Progenitor cell of endocrine pancreas (in vitro differentiated cells): ENCODE measurements at regions not wholly inside any gene's neighbourhood (a gene's known extent, or its start where the extent isn't known, plus 50 kb on each side); places are given as distances from the start of the nearest gene placed in this dataset.

Experiments
- DNase-seq: peaks from one replicate; pipeline ENCODE4 v3.0.0; 2021; ENCODE audit warnings: low spot score; ENCODE audit not compliant: unreplicated experiment
- H3K27ac Mint-ChIP-seq: 2 replicates; pipeline ENCODE4 v1.8.0; 2021; ENCODE audit warnings: mild to moderate bottlenecking, moderate library complexity, mixed read lengths
- H3K27me3 Mint-ChIP-seq: 2 replicates; pipeline ENCODE4 v1.8.0; 2021; ENCODE audit warnings: mixed read lengths
- H3K36me3 Mint-ChIP-seq: 2 replicates; pipeline ENCODE4 v1.8.0; 2022; ENCODE audit warnings: mixed read lengths; ENCODE audit not compliant: insufficient read depth
- H3K4me1 Mint-ChIP-seq: 2 replicates; pipeline ENCODE4 v1.8.0; 2021; ENCODE audit warnings: low read depth, mixed read lengths
- H3K4me3 Mint-ChIP-seq: 2 replicates; pipeline ENCODE4 v1.8.0; 2021; ENCODE audit warnings: low read depth, mild to moderate bottlenecking, moderate library complexity, mixed read lengths
- H3K9me3 Mint-ChIP-seq: 2 replicates; pipeline ENCODE4 v1.8.0; 2021; ENCODE audit warnings: low read depth, mixed read lengths
- TF ChIP-seq, protein P1 (sequence below): fragments of 200-600 bp; sonication (generic); IDR thresholded peaks from one replicate; pipeline ENCODE4 v1.5.0; 2021; ENCODE audit warnings: antibody characterized with exemption, mild to moderate bottlenecking; ENCODE audit not compliant: unreplicated experiment

DNA sequence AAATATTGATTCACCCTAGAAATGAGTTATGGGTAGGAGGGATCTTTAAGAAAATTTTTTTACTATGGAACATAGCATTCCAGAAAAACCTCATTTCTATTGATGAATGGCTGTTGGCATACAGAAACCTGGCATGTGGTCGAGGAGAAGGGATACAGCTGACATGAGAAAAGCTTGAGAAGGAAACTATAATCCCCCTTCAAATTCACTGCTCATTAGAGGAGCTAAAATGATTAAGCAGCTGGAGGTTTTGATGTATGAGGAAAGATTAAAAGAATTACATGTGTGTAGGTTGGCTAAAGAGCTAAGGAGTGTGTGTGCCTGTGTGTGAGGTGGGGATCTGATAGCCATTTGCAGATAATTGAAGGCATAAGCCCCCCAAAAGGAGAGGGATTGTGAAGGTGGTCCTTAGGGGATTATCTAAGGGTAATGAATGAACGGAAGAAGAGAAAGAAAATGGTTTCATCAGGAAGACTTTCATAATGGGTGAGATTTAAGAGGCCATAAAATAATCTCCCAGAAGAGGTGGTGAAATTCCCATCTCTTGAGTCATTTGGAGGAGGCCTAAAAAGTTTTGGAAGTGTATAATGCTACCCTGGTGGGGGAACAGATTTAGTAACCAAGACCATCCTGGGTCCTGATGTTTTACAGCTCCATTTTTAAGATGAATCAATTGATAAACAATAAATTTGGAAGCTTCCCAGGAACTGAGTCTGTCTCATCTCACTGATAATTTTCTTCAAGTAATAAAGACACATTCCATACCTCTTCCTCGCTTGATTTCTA is 272.0 kb upstream of the HAND2 start:
- no peaks in the 10 kb centered on the region for H3K9me3 Mint-ChIP-seq
- no peaks in the 10 kb centered on the region for H3K4me1 Mint-ChIP-seq
- TF ChIP-seq, protein P1, sequence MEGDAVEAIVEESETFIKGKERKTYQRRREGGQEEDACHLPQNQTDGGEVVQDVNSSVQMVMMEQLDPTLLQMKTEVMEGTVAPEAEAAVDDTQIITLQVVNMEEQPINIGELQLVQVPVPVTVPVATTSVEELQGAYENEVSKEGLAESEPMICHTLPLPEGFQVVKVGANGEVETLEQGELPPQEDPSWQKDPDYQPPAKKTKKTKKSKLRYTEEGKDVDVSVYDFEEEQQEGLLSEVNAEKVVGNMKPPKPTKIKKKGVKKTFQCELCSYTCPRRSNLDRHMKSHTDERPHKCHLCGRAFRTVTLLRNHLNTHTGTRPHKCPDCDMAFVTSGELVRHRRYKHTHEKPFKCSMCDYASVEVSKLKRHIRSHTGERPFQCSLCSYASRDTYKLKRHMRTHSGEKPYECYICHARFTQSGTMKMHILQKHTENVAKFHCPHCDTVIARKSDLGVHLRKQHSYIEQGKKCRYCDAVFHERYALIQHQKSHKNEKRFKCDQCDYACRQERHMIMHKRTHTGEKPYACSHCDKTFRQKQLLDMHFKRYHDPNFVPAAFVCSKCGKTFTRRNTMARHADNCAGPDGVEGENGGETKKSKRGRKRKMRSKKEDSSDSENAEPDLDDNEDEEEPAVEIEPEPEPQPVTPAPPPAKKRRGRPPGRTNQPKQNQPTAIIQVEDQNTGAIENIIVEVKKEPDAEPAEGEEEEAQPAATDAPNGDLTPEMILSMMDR = no peak
- H3K4me3 Mint-ChIP-seq = no peak overlapping the region
- no peak for DNase-seq
- H3K27ac Mint-ChIP-seq = no peak overlapping the region
- no peaks in the 10 kb centered on the region for H3K36me3 Mint-ChIP-seq
- H3K27me3 Mint-ChIP-seq = no peaks in the 10 kb centered on the region

DNA sequence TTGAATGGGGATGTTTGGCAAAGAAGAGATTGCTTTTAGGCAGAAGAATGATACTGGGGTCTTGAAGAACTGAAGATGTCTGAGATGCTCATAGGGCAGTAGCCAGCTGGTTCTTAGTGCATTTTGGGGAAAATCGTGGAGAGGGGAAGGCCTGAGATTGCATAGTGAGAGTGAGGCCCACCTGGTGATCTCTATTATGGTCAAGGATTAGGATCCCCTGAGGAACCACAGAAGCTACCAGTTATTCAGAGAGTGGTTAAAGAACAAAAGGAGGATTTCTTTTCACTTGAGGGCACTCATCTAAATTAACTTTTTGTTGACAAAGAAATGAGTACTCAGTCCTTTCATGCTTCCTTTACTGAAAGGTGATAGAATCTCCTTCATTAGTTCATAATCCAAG is 271.3 kb upstream of the HAND2 start:
- DNase-seq = no peak
- Mint-ChIP-seq H3K4me1 (no peaks in the 10 kb centered on the region), H3K27me3 (no peaks in the 10 kb centered on the region), H3K4me3 (no peak overlapping the region), H3K36me3 (no peaks in the 10 kb centered on the region), H3K27ac (no peak overlapping the region), H3K9me3 (no peaks in the 10 kb centered on the region)
- TF ChIP-seq, protein P1 = no peak

DNA sequence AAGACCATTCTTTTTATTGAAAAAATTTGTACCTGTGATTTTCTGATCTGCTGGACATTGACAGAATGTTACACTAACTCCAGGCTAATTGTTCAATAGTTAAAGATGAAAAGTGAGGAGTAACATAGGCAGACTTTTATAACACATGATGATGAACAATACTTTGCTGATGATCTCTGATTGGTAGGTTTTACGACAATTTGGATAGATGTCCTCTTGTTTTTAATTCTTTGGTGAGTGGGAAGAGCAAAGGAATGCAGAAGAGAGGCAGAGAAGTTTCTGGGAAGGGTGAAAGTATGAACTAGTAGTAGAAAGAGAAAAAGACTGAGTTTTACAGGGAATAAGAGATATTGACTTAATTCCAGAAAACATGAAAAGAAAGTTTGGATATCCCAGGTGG is 267.3 kb upstream of the HAND2 start:
- Mint-ChIP-seq H3K27ac (no peak overlapping the region), H3K9me3 (no peaks in the 10 kb centered on the region), H3K36me3 (no peaks in the 10 kb centered on the region), H3K4me3 (no peak overlapping the region), H3K27me3 (no peaks in the 10 kb centered on the region), H3K4me1 (no peaks in the 10 kb centered on the region)
- DNase-seq = no peak
- TF ChIP-seq, protein P1 = no peak

DNA sequence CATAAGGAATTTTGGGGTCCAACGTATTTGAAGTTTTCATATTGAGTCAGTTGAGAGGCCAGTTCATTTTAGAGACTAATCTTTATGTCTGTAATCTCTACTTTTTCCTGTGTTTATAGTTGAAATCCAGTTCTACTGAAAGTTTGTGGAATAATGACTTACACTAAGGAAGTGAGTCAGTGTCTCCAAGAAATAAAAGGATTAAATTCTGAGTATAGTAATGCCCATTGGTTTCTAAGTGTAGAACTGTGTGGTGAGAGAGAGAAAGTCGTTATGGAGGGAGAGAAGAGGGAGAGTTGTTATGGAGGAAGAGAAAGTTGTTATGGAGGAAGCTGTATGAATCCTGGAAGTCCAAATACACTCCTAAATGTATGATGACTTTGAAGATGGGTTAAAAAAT is 264.6 kb upstream of the HAND2 start:
- Mint-ChIP-seq H3K36me3 (no peaks in the 10 kb centered on the region), H3K27me3 (no peaks in the 10 kb centered on the region), H3K9me3 (peaks cover 2% of the 10 kb centered on the region), H3K27ac (no peak overlapping the region), H3K4me1 (no peaks in the 10 kb centered on the region), H3K4me3 (no peak overlapping the region)
- no peak for DNase-seq
- TF ChIP-seq, protein P1 = no peak

DNA sequence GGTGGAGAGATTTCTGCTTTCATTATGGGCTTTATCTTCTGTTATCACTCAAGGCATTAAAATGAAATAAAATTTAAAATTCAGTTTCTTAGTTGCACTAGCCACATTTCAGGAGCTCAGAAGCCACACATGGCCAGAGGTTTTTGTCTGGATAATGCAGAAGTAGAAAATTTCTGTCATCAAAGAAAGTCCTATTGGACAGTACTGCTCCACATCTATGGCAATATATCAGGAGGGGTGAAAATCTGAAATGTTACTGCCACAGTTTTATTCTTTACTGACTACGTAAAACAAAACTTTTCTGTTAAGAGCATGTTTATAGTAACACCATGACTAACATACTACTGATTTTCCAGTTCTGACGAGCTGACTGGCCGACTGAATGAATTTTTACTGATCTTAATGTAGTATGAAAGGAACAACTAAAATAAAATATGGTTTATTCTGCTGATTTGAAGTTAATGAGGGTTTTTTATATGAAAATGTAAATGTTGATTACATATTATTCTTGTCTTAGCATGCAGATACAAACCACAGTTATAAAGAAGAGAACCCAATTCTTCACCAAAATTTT is 264.0 kb upstream of the HAND2 start:
- H3K4me1 Mint-ChIP-seq = no peaks in the 10 kb centered on the region
- H3K4me3 Mint-ChIP-seq = no peak overlapping the region
- no peak overlapping the region for H3K27ac Mint-ChIP-seq
- H3K27me3 Mint-ChIP-seq = no peaks in the 10 kb centered on the region
- DNase-seq = no peak
- H3K36me3 Mint-ChIP-seq = no peaks in the 10 kb centered on the region
- peaks cover 3% of the 10 kb centered on the region for H3K9me3 Mint-ChIP-seq
- TF ChIP-seq, protein P1 = no peak
